GM12878 (cell line): ENCODE measurements at regions not wholly inside any gene's neighbourhood (a gene's known extent, or its start where the extent isn't known, plus 50 kb on each side); places are given as distances from the start of the nearest gene placed in this dataset.

Experiments used
- ATAC-seq: fragments of 200-7000 bp; cut with Tn5 transposase; 3 replicates; pipeline ENCODE4 v1.9.1; 2020; ENCODE audit warnings: mild to moderate bottlenecking, moderate library complexity
- BruUV-seq: library from RNA; stranded (reverse); fragments of 400-500 nt; replicated peaks from 2 replicates; lab custom pipeline; 2021; lab: Mats Ljungman, UMichigan
- CTCF ChIA-PET: fragments of 300-600 bp; sonication (Branson Sonifier 250); formaldehyde crosslinking; extraction: SDS; loops from one replicate; lab custom pipeline; 2021; ENCODE audit warnings: inconsistent platforms; lab: Yijun Ruan, JAX
- POLR2A ChIA-PET: fragments of 350-600 bp; formaldehyde crosslinking; extraction: SDS; loops from one replicate; lab custom pipeline; 2021; ENCODE audit warnings: inconsistent platforms; lab: Charles Lee
- RAD21 ChIA-PET: fragments of 300-600 bp; sonication (Branson Sonifier 250); formaldehyde crosslinking; loops from one replicate; lab custom pipeline; 2023; ENCODE audit warnings: antibody characterized with exemption; ENCODE audit not compliant: unreplicated experiment; lab: Charles Lee
- SMC1A ChIA-PET: fragments of 300-600 bp; sonication (Branson Sonifier 250); formaldehyde crosslinking; loops from one replicate; lab custom pipeline; 2023; ENCODE audit not compliant: unreplicated experiment, uncharacterized antibody; lab: Charles Lee
- DNase-seq: peaks from one replicate; pipeline ENCODE4 v3.0.0-alpha.2; 2011; ENCODE audit warnings: low read depth, low spot score
- FAIRE-seq: peaks from 3 replicates; lab custom pipeline; 2011; peaks lifted over from hg19 to GRCh38; lab: Jason Lieb, UNC
- H2AFZ ChIP-seq: 2 replicates; pipeline ENCODE4 v1.6.0; 2011; ENCODE audit warnings: low read depth, low read length, control low read depth; ENCODE audit not compliant: control insufficient read depth
- H3K27ac ChIP-seq: 2 replicates; pipeline ENCODE4 v1.5.1; 2011; ENCODE audit warnings: control low read depth; ENCODE audit not compliant: control insufficient read depth, insufficient read depth
- H3K27me3 ChIP-seq, 2 experiments: replicated peaks in 1 of 2; 2 replicates each; pipeline versions ENCODE4 v1.6.0 to v1.6.1; 2011; ENCODE audit warnings: low read length in 1 of 2; ENCODE audit not compliant: control insufficient read depth in 2 of 2, insufficient read depth in 2 of 2
- H3K36me3 ChIP-seq, 2 experiments: 2 replicates each; pipeline ENCODE4 v1.5.1; 2011; ENCODE audit warnings: low read length in 1 of 2; ENCODE audit not compliant: control insufficient read depth in 2 of 2, insufficient read depth in 2 of 2
- H3K4me1 ChIP-seq: 2 replicates; pipeline ENCODE4 v1.6.1; 2011; ENCODE audit warnings: mild to moderate bottlenecking, low read length, moderate library complexity, mixed read lengths; ENCODE audit not compliant: control insufficient read depth, insufficient read depth
- H3K4me2 ChIP-seq: 2 replicates; pipeline ENCODE4 v1.6.0; 2011; ENCODE audit warnings: control low read depth; ENCODE audit not compliant: control insufficient read depth, insufficient read depth
- H3K4me3 ChIP-seq: fragments of 200-600 bp; sonication (generic); 2 replicates; pipeline ENCODE4 v1.5.1; 2016
- H3K79me2 ChIP-seq: 2 replicates; pipeline ENCODE4 v1.6.0; 2011; ENCODE audit warnings: low read length; ENCODE audit not compliant: control insufficient read depth, insufficient read depth
- H3K9ac ChIP-seq: 2 replicates; pipeline ENCODE4 v1.8.0; 2011; ENCODE audit warnings: low read length, control low read depth, mixed read lengths; ENCODE audit not compliant: control insufficient read depth, insufficient read depth
- H3K9me3 ChIP-seq: replicated peaks from 3 replicates; pipeline ENCODE4 v1.5.1; 2011; ENCODE audit warnings: mild to moderate bottlenecking, low read length; ENCODE audit not compliant: control insufficient read depth, insufficient read depth
- H4K20me1 ChIP-seq: 2 replicates; pipeline ENCODE4 v1.6.0; 2011; ENCODE audit not compliant: control insufficient read depth, insufficient read depth
- ATF7 ChIP-seq: fragments of 450-650 bp; IDR thresholded peaks from 2 replicates; pipeline ENCODE4 v1.6.1; 2016; ENCODE audit warnings: low read depth, mild to moderate bottlenecking
- BHLHE40 ChIP-seq, 2 experiments: fragments of 450-650 bp in 1 of 2; IDR thresholded peaks; 2 replicates each; pipeline ENCODE4 v1.6.1; 2011 to 2017; ENCODE audit warnings: low read depth in 2 of 2, borderline replicate concordance in 1 of 2, improper control_type of control experiment in 1 of 2, low read length in 1 of 2, mild to moderate bottlenecking in 1 of 2
- CEBPB ChIP-seq, 2 experiments: fragments of 150-350 bp in 1 of 2; IDR thresholded peaks; 2 replicates each; pipeline ENCODE4 v1.6.1; 2012 to 2014; ENCODE audit warnings: low read depth in 2 of 2, low read length in 2 of 2, borderline replicate concordance in 1 of 2, inconsistent platforms in 1 of 2
- HDAC6 ChIP-seq: fragments of 200-600 bp; sonication (generic); IDR thresholded peaks from one replicate; pipeline ENCODE4 v1.8.0; 2017; ENCODE audit warnings: antibody characterized with exemption; ENCODE audit not compliant: unreplicated experiment
- IKZF2 ChIP-seq, 2 experiments: fragments of 450-650 bp; IDR thresholded peaks; 2 replicates each; pipeline ENCODE4 v1.6.1; 2017; ENCODE audit warnings: mild to moderate bottlenecking in 2 of 2, moderate library complexity in 2 of 2
- JUNB ChIP-seq: IDR thresholded peaks from 2 replicates; pipeline ENCODE4 v1.6.1; 2016; ENCODE audit warnings: antibody characterized with exemption, mild to moderate bottlenecking
- JUND ChIP-seq: IDR thresholded peaks from 2 replicates; pipeline ENCODE4 v1.6.1; 2012; ENCODE audit warnings: low read depth, mild to moderate bottlenecking, low read length, improper control_type of control experiment, moderate library complexity
- MEF2B ChIP-seq: fragments of 450-650 bp; IDR thresholded peaks from 2 replicates; pipeline ENCODE4 v1.6.1; 2018; ENCODE audit warnings: mild to moderate bottlenecking, moderate library complexity; ENCODE audit not compliant: partially characterized antibody, poor library complexity, severe bottlenecking
- MTA2 ChIP-seq: fragments of 450-650 bp; IDR thresholded peaks from 2 replicates; pipeline ENCODE4 v1.6.1; 2016; ENCODE audit warnings: low read depth, mild to moderate bottlenecking, moderate library complexity
- MTA3 ChIP-seq: IDR thresholded peaks from 2 replicates; pipeline ENCODE4 v1.6.1; 2012; ENCODE audit warnings: low read length, inconsistent platforms, borderline replicate concordance
- NFIC ChIP-seq: IDR thresholded peaks from 2 replicates; pipeline ENCODE4 v1.6.1; 2012; ENCODE audit warnings: low read depth, mild to moderate bottlenecking, inconsistent platforms, low read length, moderate library complexity
- NFXL1 ChIP-seq: fragments of 450-650 bp; IDR thresholded peaks from 2 replicates; pipeline ENCODE4 v1.6.1; 2017; ENCODE audit warnings: antibody characterized with exemption, mild to moderate bottlenecking, borderline replicate concordance
- NFYB ChIP-seq: IDR thresholded peaks from 2 replicates; pipeline ENCODE4 v1.6.1; 2011; ENCODE audit warnings: low read depth, mild to moderate bottlenecking, low read length, improper control_type of control experiment, moderate library complexity; ENCODE audit not compliant: insufficient read depth
- SMAD5 ChIP-seq: IDR thresholded peaks from 2 replicates; pipeline ENCODE4 v1.6.1; 2016; ENCODE audit warnings: antibody characterized with exemption, low read depth
- SUZ12 ChIP-seq: fragments of 200-600 bp; sonication (generic); IDR thresholded peaks from one replicate; pipeline ENCODE4 v1.6.1; 2018; ENCODE audit warnings: antibody characterized with exemption, mild to moderate bottlenecking; ENCODE audit not compliant: unreplicated experiment
- YBX1 ChIP-seq: fragments of 450-650 bp; IDR thresholded peaks from 2 replicates; pipeline ENCODE4 v1.6.1; 2016; ENCODE audit warnings: antibody characterized with exemption
- WGBS: methylation state at CpG from one replicate; pipeline ENCODE4 v1.1.6; 2016; ENCODE audit warnings: low lambda C conversion rate; ENCODE audit not compliant: insufficient replicate concordance, insufficient coverage; ENCODE audit errors: missing lambda C conversion rate; 5-methylcytosine and 5-hydroxymethylcytosine counted together
- in situ Hi-C: fragments of 300-500 bp; cut with MboI; formaldehyde crosslinking; loops from 9 replicates; pipeline ENCODE4 v1.14.3; 2018; ENCODE audit warnings: mixed read lengths
- intact Hi-C: fragments of 100-400 bp; cut with micrococcal nuclease; formaldehyde crosslinking; loops from one replicate; pipeline ENCODE4 v1.14.2; 2022; ENCODE audit not compliant: unreplicated experiment
- TF ChIP-seq, protein P1 (sequence below): fragments of 450-650 bp; formaldehyde crosslinking; IDR thresholded peaks from 2 replicates; pipeline ENCODE4 v1.4.0; 2022; ENCODE audit warnings: mild to moderate bottlenecking, moderate library complexity
- TF ChIP-seq, protein P2 (sequence below): IDR thresholded peaks from 2 replicates; pipeline ENCODE4 v1.6.1; 2012; ENCODE audit warnings: low read length, inconsistent platforms

DNA sequence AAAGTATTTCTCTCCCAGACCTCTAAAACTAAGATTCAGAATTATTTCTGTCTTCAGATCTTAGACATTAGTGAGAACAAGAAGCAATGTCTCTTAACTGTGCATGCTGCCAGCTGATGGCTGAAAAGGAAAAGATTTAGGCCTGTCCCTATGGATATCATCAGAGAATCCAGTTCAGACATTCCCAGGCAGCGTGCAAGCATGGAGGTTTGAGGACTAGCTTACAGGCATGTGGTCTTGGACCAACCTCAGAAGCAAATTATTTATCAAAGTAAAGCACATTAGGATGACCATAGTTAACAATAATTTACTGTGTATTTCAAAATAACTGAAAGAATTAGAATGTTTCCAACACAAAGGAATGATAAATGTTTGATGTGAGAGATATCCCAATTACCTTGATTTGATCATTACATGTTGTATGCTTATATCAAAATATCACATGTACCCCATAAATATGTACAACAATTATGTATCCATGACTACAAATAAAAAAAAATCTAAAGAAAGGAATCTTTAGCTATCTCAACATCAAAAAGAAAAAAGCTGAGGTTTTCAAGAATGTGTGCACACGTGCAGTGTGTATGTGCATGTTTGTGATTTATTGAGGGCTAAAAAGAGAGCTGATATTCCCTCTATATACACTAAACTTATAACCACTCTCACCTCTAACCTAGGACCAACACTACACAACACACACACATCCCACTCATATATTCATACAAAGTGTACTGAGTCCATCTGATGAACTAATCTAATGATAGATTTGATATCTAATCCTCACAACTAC is 108.9 kb upstream of the THBS1 start (continued):
- TF ChIP-seq, protein P1, sequence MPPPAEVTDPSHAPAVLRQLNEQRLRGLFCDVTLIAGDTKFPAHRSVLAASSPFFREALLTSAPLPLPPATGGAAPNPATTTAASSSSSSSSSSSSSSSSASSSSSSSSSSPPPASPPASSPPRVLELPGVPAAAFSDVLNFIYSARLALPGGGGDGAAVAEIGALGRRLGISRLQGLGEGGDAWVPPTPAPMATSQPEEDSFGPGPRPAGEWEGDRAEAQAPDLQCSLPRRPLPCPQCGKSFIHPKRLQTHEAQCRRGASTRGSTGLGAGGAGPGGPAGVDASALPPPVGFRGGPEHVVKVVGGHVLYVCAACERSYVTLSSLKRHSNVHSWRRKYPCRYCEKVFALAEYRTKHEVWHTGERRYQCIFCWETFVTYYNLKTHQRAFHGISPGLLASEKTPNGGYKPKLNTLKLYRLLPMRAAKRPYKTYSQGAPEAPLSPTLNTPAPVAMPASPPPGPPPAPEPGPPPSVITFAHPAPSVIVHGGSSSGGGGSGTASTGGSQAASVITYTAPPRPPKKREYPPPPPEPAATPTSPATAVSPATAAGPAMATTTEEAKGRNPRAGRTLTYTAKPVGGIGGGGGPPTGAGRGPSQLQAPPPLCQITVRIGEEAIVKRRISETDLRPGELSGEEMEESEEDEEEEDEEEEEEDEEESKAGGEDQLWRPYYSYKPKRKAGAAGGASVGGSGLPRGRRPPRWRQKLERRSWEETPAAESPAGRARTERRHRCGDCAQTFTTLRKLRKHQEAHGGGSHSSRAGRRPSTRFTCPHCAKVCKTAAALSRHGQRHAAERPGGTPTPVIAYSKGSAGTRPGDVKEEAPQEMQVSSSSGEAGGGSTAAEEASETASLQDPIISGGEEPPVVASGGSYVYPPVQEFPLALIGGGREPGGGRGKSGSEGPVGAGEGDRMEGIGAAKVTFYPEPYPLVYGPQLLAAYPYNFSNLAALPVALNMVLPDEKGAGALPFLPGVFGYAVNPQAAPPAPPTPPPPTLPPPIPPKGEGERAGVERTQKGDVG (CRISPR knock-in tag): no peak
- TF ChIP-seq MTA2 (no peak), CEBPB (IDR thresholded peaks at IDR 0.05; ENCODE audit: borderline replicate concordance in 1 of 2, low read depth in 2 of 2, low read length in 2 of 2) (no peak)

DNA sequence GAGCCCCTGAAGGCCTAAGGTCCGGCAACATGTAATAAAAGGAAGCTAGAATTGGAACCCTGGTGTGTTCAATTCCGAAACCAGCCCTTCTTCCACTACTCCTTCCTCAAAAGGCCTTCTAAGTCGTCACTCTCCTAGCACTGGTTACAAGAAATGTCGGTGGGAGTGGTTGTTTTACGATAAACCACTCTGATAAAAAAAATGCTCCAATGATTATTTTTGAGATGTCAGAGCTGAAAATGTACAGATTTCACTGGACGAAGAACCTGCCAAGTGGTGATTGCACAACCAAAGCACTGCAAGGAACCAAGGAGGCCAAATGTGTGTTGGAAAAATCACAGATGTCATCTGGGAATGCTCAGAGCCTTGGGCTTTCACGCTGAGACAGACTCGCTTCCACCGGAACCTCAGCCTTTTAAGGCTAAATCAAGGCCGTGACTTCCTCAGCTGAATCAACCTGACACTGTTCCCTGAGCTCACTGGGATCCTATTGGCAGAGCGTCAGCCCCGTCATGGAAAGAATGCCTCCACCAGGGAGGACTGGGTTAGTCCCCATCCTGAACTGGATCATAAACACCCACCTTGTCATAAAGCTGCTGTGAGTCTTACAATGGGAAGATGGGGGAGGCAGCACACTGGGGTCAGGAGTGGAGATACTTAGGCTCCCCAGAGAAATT is 108.1 kb upstream of the THBS1 start:
- Histone ChIP-seq H3K79me2 (no peaks in the 10 kb centered on the region), H3K36me3 (no peaks in the 10 kb centered on the region), H4K20me1 (no peaks in the 10 kb centered on the region), H3K4me2 (no peak overlapping the region), H3K27ac (no peak overlapping the region), H2AFZ (no peak overlapping the region), H3K9ac (no peak overlapping the region), H3K27me3 (no peaks in the 10 kb centered on the region), H3K9me3 (no peaks in the 10 kb centered on the region), H3K4me1 (no peaks in the 10 kb centered on the region), H3K4me3 (no peak overlapping the region)
- ChIA-PET SMC1A (interaction anchor here (1.0 kb wide), 1 partner anchor 284 kb away, joined by 3 read pairs; no protein-coding TSS in a partner anchor), POLR2A (interaction anchor here (0.7 kb wide), 1 partner anchor 82 kb away, joined by 3 read pairs; no protein-coding TSS in a partner anchor), CTCF (no interaction called here), RAD21 (no interaction called here)
- 50% methylated on average over 12 of the region's 12 CpGs for WGBS
- intact Hi-C loops (no loop called here), in situ Hi-C loops (no loop called here)
- FAIRE-seq (no peak), ATAC-seq (no peak), DNase-seq (no peak)
- no peak for TF ChIP-seq JUNB
- TF ChIP-seq IKZF2 (IDR thresholded peaks at IDR 0.05): no peak
- no peak for TF ChIP-seq NFXL1
- TF ChIP-seq NFIC: no peak
- TF ChIP-seq SMAD5: no peak
- no peak for TF ChIP-seq HDAC6
- no peak for TF ChIP-seq MTA3
- TF ChIP-seq ATF7: no peak
- TF ChIP-seq BHLHE40 (IDR thresholded peaks at IDR 0.05; ENCODE audit: borderline replicate concordance in 1 of 2, low read depth in 2 of 2, low read length in 1 of 2): no peak
- TF ChIP-seq, protein P2, sequence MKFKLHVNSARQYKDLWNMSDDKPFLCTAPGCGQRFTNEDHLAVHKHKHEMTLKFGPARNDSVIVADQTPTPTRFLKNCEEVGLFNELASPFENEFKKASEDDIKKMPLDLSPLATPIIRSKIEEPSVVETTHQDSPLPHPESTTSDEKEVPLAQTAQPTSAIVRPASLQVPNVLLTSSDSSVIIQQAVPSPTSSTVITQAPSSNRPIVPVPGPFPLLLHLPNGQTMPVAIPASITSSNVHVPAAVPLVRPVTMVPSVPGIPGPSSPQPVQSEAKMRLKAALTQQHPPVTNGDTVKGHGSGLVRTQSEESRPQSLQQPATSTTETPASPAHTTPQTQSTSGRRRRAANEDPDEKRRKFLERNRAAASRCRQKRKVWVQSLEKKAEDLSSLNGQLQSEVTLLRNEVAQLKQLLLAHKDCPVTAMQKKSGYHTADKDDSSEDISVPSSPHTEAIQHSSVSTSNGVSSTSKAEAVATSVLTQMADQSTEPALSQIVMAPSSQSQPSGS: no peak
- TF ChIP-seq SUZ12: no peak
- TF ChIP-seq NFYB: no peak
- no peak for TF ChIP-seq YBX1
- no peak for TF ChIP-seq JUND
- no peak for TF ChIP-seq MEF2B
- no TSS peak for BruUV-seq
